Left lung (tissue), 4 donors: ENCODE measurements at regions not wholly inside any gene's neighbourhood (a gene's known extent, or its start where the extent isn't known, plus 50 kb on each side); places are given as distances from the start of the nearest gene placed in this dataset.

Source experiments
- ATAC-seq: fragments of 200-7000 bp; cut with Tn5 transposase; one replicate; pipeline ENCODE4 v1.9.1; 2020; ENCODE audit warnings: moderate library complexity
- DNase-seq, 4 donors: peaks; one replicate each; pipeline ENCODE4 v3.0.0-alpha.2; 2013 to 2020
- H3K27ac ChIP-seq, 2 donors: fragments of 200-600 bp; sonication (generic) in 1 of 2; one replicate each; pipeline versions ENCODE4 v1.5.0 to v1.8.0; 2020 to 2021
- H3K27me3 ChIP-seq, 2 donors: fragments of 200-600 bp; sonication (generic) in 1 of 2; one replicate each; pipeline versions ENCODE4 v1.5.0 to v1.8.0; 2020 to 2021
- H3K36me3 ChIP-seq, 2 donors: fragments of 200-600 bp; sonication (generic) in 1 of 2; one replicate each; pipeline versions ENCODE4 v1.5.0 to v1.8.0; 2020 to 2021
- H3K4me1 ChIP-seq, 2 donors: fragments of 200-600 bp; one replicate each; pipeline ENCODE4 v1.8.0; 2021
- H3K4me3 ChIP-seq, 2 donors: fragments of 200-600 bp; sonication (generic) in 1 of 2; one replicate each; pipeline versions ENCODE4 v1.5.0 to v1.8.0; 2020 to 2021; ENCODE audit warnings: mild to moderate bottlenecking in 1 of 2
- H3K9me3 ChIP-seq, 2 donors: fragments of 200-600 bp; sonication (generic) in 1 of 2; one replicate each; pipeline versions ENCODE4 v1.5.0 to v1.8.0; 2020 to 2021
- intact Hi-C, 2 donors: fragments of 100-400 bp; cut with DNase I; formaldehyde crosslinking; loops; one replicate each; pipeline versions ENCODE4 v1.11.2 to v1.14.2; 2022
- TF ChIP-seq, protein P1 (sequence below), 2 donors: fragments of 200-600 bp; sonication (generic) in 1 of 2; IDR thresholded peaks; one replicate each; pipeline versions ENCODE4 v1.5.0 to v1.8.0; 2021; ENCODE audit warnings: antibody characterized with exemption in 2 of 2
- donor health status: DM: no; HTN: yes; CAD: no.
- donor health status: DM: no; HTN: no; CAD: no.

GRCh38 chr5:2303431-2304100 is 420.8 kb upstream of the IRX4 start:
- Histone ChIP-seq H3K27me3 (peaks cover 0 to 30% of the 10 kb centered on the region in 2 donors), H3K4me3 (no peak overlapping the region), H3K36me3 (no peaks in the 10 kb centered on the region), H3K9me3 (no peaks in the 10 kb centered on the region), H3K27ac (no peak overlapping the region), H3K4me1 (no peaks in the 10 kb centered on the region)
- intact Hi-C loops: no loop called here
- TF ChIP-seq, protein P1, sequence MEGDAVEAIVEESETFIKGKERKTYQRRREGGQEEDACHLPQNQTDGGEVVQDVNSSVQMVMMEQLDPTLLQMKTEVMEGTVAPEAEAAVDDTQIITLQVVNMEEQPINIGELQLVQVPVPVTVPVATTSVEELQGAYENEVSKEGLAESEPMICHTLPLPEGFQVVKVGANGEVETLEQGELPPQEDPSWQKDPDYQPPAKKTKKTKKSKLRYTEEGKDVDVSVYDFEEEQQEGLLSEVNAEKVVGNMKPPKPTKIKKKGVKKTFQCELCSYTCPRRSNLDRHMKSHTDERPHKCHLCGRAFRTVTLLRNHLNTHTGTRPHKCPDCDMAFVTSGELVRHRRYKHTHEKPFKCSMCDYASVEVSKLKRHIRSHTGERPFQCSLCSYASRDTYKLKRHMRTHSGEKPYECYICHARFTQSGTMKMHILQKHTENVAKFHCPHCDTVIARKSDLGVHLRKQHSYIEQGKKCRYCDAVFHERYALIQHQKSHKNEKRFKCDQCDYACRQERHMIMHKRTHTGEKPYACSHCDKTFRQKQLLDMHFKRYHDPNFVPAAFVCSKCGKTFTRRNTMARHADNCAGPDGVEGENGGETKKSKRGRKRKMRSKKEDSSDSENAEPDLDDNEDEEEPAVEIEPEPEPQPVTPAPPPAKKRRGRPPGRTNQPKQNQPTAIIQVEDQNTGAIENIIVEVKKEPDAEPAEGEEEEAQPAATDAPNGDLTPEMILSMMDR (IDR thresholded peaks at IDR 0.05): no peak
- ATAC-seq (no peak), DNase-seq (peak in 1 of 4 donors; percentile 45)

DNA sequence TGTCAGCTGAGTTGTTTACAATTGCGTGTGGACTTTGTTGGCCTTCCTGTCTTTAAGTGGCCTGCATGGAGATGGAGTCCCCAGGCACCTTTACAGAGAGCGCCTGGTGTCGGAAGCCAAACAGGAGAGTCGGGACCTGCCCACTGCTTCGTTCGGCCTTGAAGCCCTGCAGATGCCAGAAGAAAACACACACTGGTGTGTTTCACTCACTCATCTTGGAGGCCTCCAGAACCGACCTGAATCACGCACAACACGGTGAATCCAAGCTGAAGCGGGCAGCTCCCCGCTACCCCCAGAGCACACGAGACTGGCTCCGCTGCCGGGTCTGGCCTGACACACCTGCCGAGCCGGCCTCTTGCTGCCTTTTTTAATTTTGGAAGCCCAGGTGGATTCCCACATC is 419.4 kb upstream of the IRX4 start:
- ATAC-seq (no peak), DNase-seq (no peak)
- Histone ChIP-seq H3K4me3 (no peak overlapping the region), H3K36me3 (no peaks in the 10 kb centered on the region), H3K9me3 (no peaks in the 10 kb centered on the region), H3K27me3 (peaks cover 0 to 30% of the 10 kb centered on the region in 2 donors), H3K4me1 (no peaks in the 10 kb centered on the region), H3K27ac (no peak overlapping the region)
- intact Hi-C loops: no loop called here
- TF ChIP-seq, protein P1 (IDR thresholded peaks at IDR 0.05): no peak

- Histone ChIP-seq H3K27ac (no peak overlapping the region), H3K4me1 (no peaks in the 10 kb centered on the region), H3K4me3 (no peak overlapping the region), H3K27me3 (peaks cover 0 to 30% of the 10 kb centered on the region in 2 donors), H3K36me3 (no peaks in the 10 kb centered on the region), H3K9me3 (no peaks in the 10 kb centered on the region)
- intact Hi-C loops: no loop called here
- TF ChIP-seq, protein P1 (IDR thresholded peaks at IDR 0.05): no peak
- ATAC-seq (no peak), DNase-seq (no peak)
Observed at GRCh38 chr5:2300861-2301574, 418.3 kb upstream of the IRX4 start.

DNA sequence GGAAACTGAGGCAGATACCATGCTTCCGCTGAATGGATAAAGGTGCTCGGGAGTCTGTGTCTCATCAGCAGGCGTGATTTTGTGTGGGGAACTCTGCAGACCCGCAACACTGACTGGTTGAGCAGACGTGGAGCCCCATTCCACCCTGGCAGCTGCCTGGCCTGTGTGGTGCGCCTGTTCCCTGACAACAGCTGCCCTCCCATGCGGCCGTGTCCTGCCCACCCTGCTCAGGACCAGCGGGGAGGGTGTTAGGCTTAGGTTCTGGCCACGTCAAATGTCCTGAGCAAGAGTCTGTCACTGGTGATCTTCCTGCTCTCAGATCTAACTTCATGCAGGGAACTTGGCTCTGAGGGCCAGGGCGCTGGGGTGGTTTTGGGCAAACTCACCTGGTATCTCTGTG is 417.7 kb upstream of the IRX4 start:
- Histone ChIP-seq H3K9me3 (no peaks in the 10 kb centered on the region), H3K27ac (no peak overlapping the region), H3K4me3 (no peak overlapping the region), H3K4me1 (no peaks in the 10 kb centered on the region), H3K36me3 (no peaks in the 10 kb centered on the region), H3K27me3 (peaks cover 0 to 30% of the 10 kb centered on the region in 2 donors)
- TF ChIP-seq, protein P1 (IDR thresholded peaks at IDR 0.05): no peak
- DNase-seq: no peak
- no peak for ATAC-seq
- intact Hi-C loops: no loop called here

DNA sequence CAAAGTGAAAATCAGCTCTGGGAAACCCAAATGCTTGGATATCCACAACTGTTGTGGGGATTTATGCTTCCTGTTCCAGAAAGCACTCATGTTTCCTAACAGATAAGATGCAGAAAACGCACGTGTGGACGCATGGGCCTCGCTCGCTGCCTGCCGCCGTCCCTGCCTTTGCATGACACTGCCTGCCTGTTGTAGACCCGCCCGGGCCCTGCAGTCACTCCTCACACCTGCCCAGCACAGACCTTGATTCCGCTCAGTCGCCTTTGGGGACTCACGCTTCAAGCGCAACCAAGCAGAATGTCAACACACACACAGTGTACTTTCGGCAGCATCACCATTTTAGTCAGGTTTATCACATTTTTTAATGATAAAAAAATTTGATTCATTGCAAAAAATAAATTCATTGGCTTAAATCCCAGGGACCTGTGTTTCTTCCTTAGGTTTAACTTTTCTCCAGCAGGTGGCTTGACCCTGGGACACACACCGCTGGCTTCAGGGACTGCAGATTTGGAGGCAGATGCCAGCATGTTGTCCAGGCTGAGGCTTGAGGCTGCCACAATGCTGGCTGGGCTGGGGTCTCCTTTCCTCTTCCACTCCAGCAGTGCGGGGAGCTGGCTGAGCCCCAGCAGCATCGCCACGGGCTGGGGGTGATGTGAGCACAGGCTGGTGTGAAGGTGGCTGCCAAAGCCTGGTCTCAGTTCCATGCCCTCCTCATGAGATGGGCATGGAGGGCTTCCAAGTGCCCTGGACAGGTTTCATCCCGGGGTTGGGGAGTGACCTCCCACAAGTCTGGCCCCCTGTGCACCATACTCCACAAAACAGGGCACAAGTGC is 416.9 kb upstream of the IRX4 start:
- intact Hi-C loops: no loop called here
- Histone ChIP-seq H3K9me3 (no peaks in the 10 kb centered on the region), H3K4me3 (no peak overlapping the region), H3K27ac (no peak overlapping the region), H3K36me3 (no peaks in the 10 kb centered on the region), H3K27me3 (peaks cover 0 to 30% of the 10 kb centered on the region in 2 donors), H3K4me1 (no peaks in the 10 kb centered on the region)
- TF ChIP-seq, protein P1 (IDR thresholded peaks at IDR 0.05): no peak
- DNase-seq (no peak), ATAC-seq (no peak)
